Thoracic aorta (tissue), 2 donors: ENCODE measurements at regions not wholly inside any gene's neighbourhood (a gene's known extent, or its start where the extent isn't known, plus 50 kb on each side); places are given as distances from the start of the nearest gene placed in this dataset.

Experiments used
- ATAC-seq: fragments of 150-250 bp; one replicate; pipeline ENCODE4 v1.8.0; 2017; ENCODE audit warnings: low read depth; ENCODE audit not compliant: insufficient number of reproducible peaks, low FRiP score
- DNase-seq: peaks from one replicate; pipeline ENCODE4 v3.0.0-alpha.2; 2020; ENCODE audit warnings: low spot score
- H3K27ac ChIP-seq, 2 donors: fragments of 200-600 bp; sonication (generic); 1 replicate in 1 of 2; 2 replicates in 1 of 2; pipeline ENCODE4 v1.5.1; 2016; ENCODE audit warnings: mild to moderate bottlenecking in 2 of 2, moderate library complexity in 2 of 2
- H3K27me3 ChIP-seq: fragments of 200-600 bp; sonication (generic); replicated peaks from 2 replicates; pipeline ENCODE4 v1.6.0; 2016; ENCODE audit warnings: mild to moderate bottlenecking; ENCODE audit not compliant: insufficient read depth
- H3K36me3 ChIP-seq: fragments of 200-600 bp; sonication (generic); one replicate; pipeline ENCODE4 v1.5.1; 2016
- H3K4me1 ChIP-seq, 2 donors: fragments of 200-600 bp; sonication (generic); 1 replicate in 1 of 2; 2 replicates in 1 of 2; pipeline versions ENCODE4 v1.5.1 to v1.6.0; 2016; ENCODE audit warnings: low read depth in 2 of 2, mild to moderate bottlenecking in 1 of 2; ENCODE audit not compliant: control insufficient read depth in 1 of 2
- H3K4me3 ChIP-seq: fragments of 200-600 bp; sonication (generic); 2 replicates; pipeline ENCODE4 v1.5.1; 2016; ENCODE audit warnings: mild to moderate bottlenecking
- H3K9me3 ChIP-seq: fragments of 200-600 bp; sonication (generic); 2 replicates; pipeline ENCODE4 v1.5.1; 2016
- CTCF ChIP-seq: fragments of 200-600 bp; sonication (generic); IDR thresholded peaks from one replicate; pipeline ENCODE4 v1.5.1; 2019; ENCODE audit warnings: antibody characterized with exemption

- DNase-seq (no peak), ATAC-seq (no peak)
- Histone ChIP-seq H3K27ac (no peak overlapping the region), H3K27me3 (no peaks in the 10 kb centered on the region), H3K4me1 (no peaks in the 10 kb centered on the region), H3K4me3 (no peak overlapping the region), H3K9me3 (no peaks in the 10 kb centered on the region), H3K36me3 (no peaks in the 10 kb centered on the region)
- no peak for TF ChIP-seq CTCF
Measured at GRCh38 chr9:25917731-25918362, 239.6 kb upstream of the TUSC1 start.

GRCh38 chr9:25913806-25914205, 235.6 kb upstream of the TUSC1 start:
- H3K27me3 ChIP-seq, result no peaks in the 10 kb centered on the region
- TF ChIP-seq CTCF, result no peak
- no peak overlapping the region for H3K27ac ChIP-seq
- DNase-seq (no peak), ATAC-seq (no peak)
- no peak overlapping the region for H3K4me3 ChIP-seq
- no peaks in the 10 kb centered on the region for H3K4me1 ChIP-seq
- no peaks in the 10 kb centered on the region for H3K9me3 ChIP-seq
- H3K36me3 ChIP-seq, result no peaks in the 10 kb centered on the region

- DNase-seq (no peak), ATAC-seq (no peak)
- no peaks in the 10 kb centered on the region for H3K9me3 ChIP-seq
- H3K27me3 ChIP-seq, result no peaks in the 10 kb centered on the region
- H3K27ac ChIP-seq, result no peak overlapping the region
- no peak overlapping the region for H3K4me3 ChIP-seq
- TF ChIP-seq CTCF, result no peak
- H3K36me3 ChIP-seq, result no peaks in the 10 kb centered on the region
- H3K4me1 ChIP-seq, result no peaks in the 10 kb centered on the region
Measured at GRCh38 chr9:25904701-25905100, 226.5 kb upstream of the TUSC1 start.

- Histone ChIP-seq H3K4me3 (no peak overlapping the region), H3K4me1 (no peaks in the 10 kb centered on the region), H3K9me3 (no peaks in the 10 kb centered on the region), H3K27ac (no peak overlapping the region), H3K36me3 (no peaks in the 10 kb centered on the region), H3K27me3 (no peaks in the 10 kb centered on the region)
- DNase-seq (no peak), ATAC-seq (no peak)
- TF ChIP-seq CTCF, result no peak
Measured at GRCh38 chr9:25891527-25891926, 213.3 kb upstream of the TUSC1 start.

GRCh38 chr9:25889661-25890060, 211.4 kb upstream of the TUSC1 start:
- no peak for ATAC-seq

More at GRCh38 chr9:25889661-25890060, 211.4 kb upstream of the TUSC1 start:
- Histone ChIP-seq H3K4me3 (no peak overlapping the region), H3K36me3 (no peaks in the 10 kb centered on the region), H3K4me1 (no peaks in the 10 kb centered on the region), H3K9me3 (no peaks in the 10 kb centered on the region), H3K27ac (no peak overlapping the region), H3K27me3 (no peaks in the 10 kb centered on the region)
- no peak for TF ChIP-seq CTCF
- DNase-seq, result no peak
